Ovary (tissue), 7 donors: ENCODE measurements at regions not wholly inside any gene's neighbourhood (a gene's known extent, or its start where the extent isn't known, plus 50 kb on each side); places are given as distances from the start of the nearest gene placed in this dataset.

Source experiments
- DNase-seq, 5 donors: peaks; one replicate each; pipeline ENCODE4 v3.0.0-alpha.2; 2019 to 2020
- H3K27ac ChIP-seq, 2 donors: fragments of 200-600 bp; one replicate each; pipeline versions ENCODE4 v1.5.1 to v1.8.0; 2019 to 2022
- H3K27me3 ChIP-seq: fragments of 200-600 bp; one replicate; pipeline ENCODE4 v1.8.0; 2022
- H3K36me3 ChIP-seq: fragments of 200-600 bp; sonication (generic); one replicate; pipeline ENCODE4 v1.5.1; 2019
- H3K4me1 ChIP-seq: one replicate; pipeline ENCODE4 v1.8.1; 2013; ENCODE audit warnings: mild to moderate bottlenecking, moderate library complexity; ENCODE audit not compliant: insufficient read depth
- H3K4me3 ChIP-seq: fragments of 200-600 bp; sonication (generic); one replicate; pipeline ENCODE4 v1.5.1; 2017
- H3K9me3 ChIP-seq, 2 donors: fragments of 200-600 bp in 1 of 2; sonication (generic) in 1 of 2; one replicate each; pipeline versions ENCODE4 v1.5.1 to v1.8.1; 2013 to 2019; ENCODE audit warnings: mild to moderate bottlenecking in 1 of 2, moderate library complexity in 1 of 2
- EP300 ChIP-seq: sonication (generic); formaldehyde crosslinking; IDR thresholded peaks from one replicate; pipeline ENCODE4 v1.6.1; 2017; ENCODE audit warnings: antibody characterized with exemption
- POLR2A ChIP-seq: fragments of 450-650 bp; IDR thresholded peaks from one replicate; pipeline ENCODE4 v1.6.1; 2017; ENCODE audit warnings: antibody characterized with exemption, mild to moderate bottlenecking, moderate library complexity
- WGBS, 3 donors: extraction: QIAGEN DNeasy Blood & Tissue Kit in 1 of 3; methylation state at CpG; one replicate each; pipeline versions ENCODE4 v1.1.5 to v1.1.7; 2013 to 2017; 5-methylcytosine and 5-hydroxymethylcytosine counted together
- intact Hi-C, 4 donors: fragments of 100-400 bp; cut with DNase I; formaldehyde crosslinking; loops; one replicate each; pipeline versions ENCODE4 v1.11.0 to v1.15.1; 2022 to 2023
- TF ChIP-seq, protein P1 (sequence below), 3 donors: fragments of 450-650 bp in 2 of 3; fragments of 200-600 bp in 1 of 3; IDR thresholded peaks; one replicate each; pipeline versions ENCODE4 v1.5.1 to v1.8.0; 2016 to 2022; ENCODE audit warnings: antibody characterized with exemption in 3 of 3, mild to moderate bottlenecking in 1 of 3
- donor health status: DM: no; HTN: no; CAD: no; lungs with moderate emphysema.
- donor health status: DM: no; HTN: no; CAD: no.
- donor health status: Bipolar disorder and iron deficiency.
- donor health status: DM: no; HTN: no; CAD: no.
- donor health status: DM: yes; HTN: yes; CAD: no.

- intact Hi-C loops: no loop called here
- WGBS, 3 donors: 94 to 96% (median 96%) methylated on average over 5 of the region's 5 CpGs
- H3K27me3 ChIP-seq: no peaks in the 10 kb centered on the region
- no peaks in the 10 kb centered on the region for H3K36me3 ChIP-seq
- H3K27ac ChIP-seq: no peak overlapping the region
- peaks cover 3% of the 10 kb centered on the region for H3K4me1 ChIP-seq
- H3K9me3 ChIP-seq: no peaks in the 10 kb centered on the region
- TF ChIP-seq, protein P1, sequence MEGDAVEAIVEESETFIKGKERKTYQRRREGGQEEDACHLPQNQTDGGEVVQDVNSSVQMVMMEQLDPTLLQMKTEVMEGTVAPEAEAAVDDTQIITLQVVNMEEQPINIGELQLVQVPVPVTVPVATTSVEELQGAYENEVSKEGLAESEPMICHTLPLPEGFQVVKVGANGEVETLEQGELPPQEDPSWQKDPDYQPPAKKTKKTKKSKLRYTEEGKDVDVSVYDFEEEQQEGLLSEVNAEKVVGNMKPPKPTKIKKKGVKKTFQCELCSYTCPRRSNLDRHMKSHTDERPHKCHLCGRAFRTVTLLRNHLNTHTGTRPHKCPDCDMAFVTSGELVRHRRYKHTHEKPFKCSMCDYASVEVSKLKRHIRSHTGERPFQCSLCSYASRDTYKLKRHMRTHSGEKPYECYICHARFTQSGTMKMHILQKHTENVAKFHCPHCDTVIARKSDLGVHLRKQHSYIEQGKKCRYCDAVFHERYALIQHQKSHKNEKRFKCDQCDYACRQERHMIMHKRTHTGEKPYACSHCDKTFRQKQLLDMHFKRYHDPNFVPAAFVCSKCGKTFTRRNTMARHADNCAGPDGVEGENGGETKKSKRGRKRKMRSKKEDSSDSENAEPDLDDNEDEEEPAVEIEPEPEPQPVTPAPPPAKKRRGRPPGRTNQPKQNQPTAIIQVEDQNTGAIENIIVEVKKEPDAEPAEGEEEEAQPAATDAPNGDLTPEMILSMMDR (IDR thresholded peaks at IDR 0.05): no peak
- TF ChIP-seq EP300 (no peak), POLR2A (no peak)
- no peak for DNase-seq
- no peak overlapping the region for H3K4me3 ChIP-seq
These were observed 97.8 kb downstream of the ZFP36L2 start for GRCh38 chr2:43128559-43128955.

GRCh38 chr2:43127941-43128558, 98.4 kb downstream of the ZFP36L2 start:
- no peak overlapping the region for H3K27ac ChIP-seq
- peaks cover 3% of the 10 kb centered on the region for H3K4me1 ChIP-seq
- DNase-seq: peak in 1 of 5 donors; percentile 14
- H3K9me3 ChIP-seq: no peaks in the 10 kb centered on the region
- TF ChIP-seq EP300 (no peak), POLR2A (no peak)
- TF ChIP-seq, protein P1 (IDR thresholded peaks at IDR 0.05): no peak
- 93 to 96% (median 95%) methylated on average over 8 of the region's 8 CpGs for WGBS, 3 donors
- H3K27me3 ChIP-seq: no peaks in the 10 kb centered on the region
- no peak overlapping the region for H3K4me3 ChIP-seq
- H3K36me3 ChIP-seq: no peaks in the 10 kb centered on the region
- intact Hi-C loops: no loop called here

GRCh38 chr2:43127208-43127940, 99.0 kb downstream of the ZFP36L2 start:
- no peak for TF ChIP-seq EP300
- TF ChIP-seq, protein P1 (IDR thresholded peaks at IDR 0.05): no peak
- TF ChIP-seq POLR2A: no peak
- intact Hi-C loops: no loop called here
- 79 to 82% (median 79%) methylated on average over 24 of the region's 24 CpGs for WGBS, 3 donors
- DNase-seq: peak in 3 of 5 donors; percentile 51 to 59 (median 58)
- Histone ChIP-seq H3K27me3 (no peaks in the 10 kb centered on the region), H3K9me3 (no peaks in the 10 kb centered on the region), H3K4me1 (peaks cover 3% of the 10 kb centered on the region), H3K27ac (no peak overlapping the region), H3K4me3 (no peak overlapping the region), H3K36me3 (no peaks in the 10 kb centered on the region)

- no peak for DNase-seq
- TF ChIP-seq, protein P1 (IDR thresholded peaks at IDR 0.05): no peak
- TF ChIP-seq EP300 (no peak), POLR2A (no peak)
- no peaks in the 10 kb centered on the region for H3K27me3 ChIP-seq
- 91 to 92% (median 91%) methylated on average over 13 to 14 of the region's 14 CpGs for WGBS, 3 donors
- H3K36me3 ChIP-seq: no peaks in the 10 kb centered on the region
- intact Hi-C loops: no loop called here
- H3K27ac ChIP-seq: no peak overlapping the region
- H3K4me3 ChIP-seq: no peak overlapping the region
- peaks cover 3% of the 10 kb centered on the region for H3K4me1 ChIP-seq
- H3K9me3 ChIP-seq: no peaks in the 10 kb centered on the region
These were observed 99.6 kb downstream of the ZFP36L2 start for GRCh38 chr2:43126817-43127207.
